Suprapubic skin (tissue), 4 donors: ENCODE measurements at regions not wholly inside any gene's neighbourhood (a gene's known extent, or its start where the extent isn't known, plus 50 kb on each side); places are given as distances from the start of the nearest gene placed in this dataset.

ENCODE experiments used
- DNase-seq, 2 donors: peaks; one replicate each; pipeline ENCODE4 v3.0.0-alpha.2; 2019; ENCODE audit warnings: low spot score in 2 of 2
- H3K27ac ChIP-seq: fragments of 200-600 bp; sonication (generic); one replicate; pipeline ENCODE4 v1.5.1; 2019
- H3K27me3 ChIP-seq: fragments of 200-600 bp; sonication (generic); one replicate; pipeline ENCODE4 v1.5.1; 2019
- H3K36me3 ChIP-seq: fragments of 200-600 bp; sonication (generic); one replicate; pipeline ENCODE4 v1.5.1; 2019
- H3K4me1 ChIP-seq: fragments of 200-600 bp; sonication (generic); one replicate; pipeline ENCODE4 v1.5.1; 2019
- H3K4me3 ChIP-seq: fragments of 200-600 bp; sonication (generic); one replicate; pipeline ENCODE4 v1.5.1; 2019; ENCODE audit warnings: mild to moderate bottlenecking
- H3K9me3 ChIP-seq: fragments of 200-600 bp; sonication (generic); one replicate; pipeline ENCODE4 v1.5.1; 2019
- CTCF ChIP-seq, 2 donors: fragments of 200-600 bp in 1 of 2; fragments of 450-650 bp in 1 of 2; sonication (generic) in 1 of 2; IDR thresholded peaks; one replicate each; pipeline ENCODE4 v1.5.1; 2016 to 2019; ENCODE audit warnings: antibody characterized with exemption in 2 of 2, mild to moderate bottlenecking in 1 of 2, moderate library complexity in 1 of 2
- EP300 ChIP-seq: sonication (generic); formaldehyde crosslinking; IDR thresholded peaks from one replicate; pipeline ENCODE4 v1.6.1; 2017; ENCODE audit warnings: antibody characterized with exemption
- POLR2A ChIP-seq, 2 donors: fragments of 450-650 bp; IDR thresholded peaks; one replicate each; pipeline ENCODE4 v1.6.1; 2017; ENCODE audit warnings: antibody characterized with exemption in 2 of 2, mild to moderate bottlenecking in 2 of 2, moderate library complexity in 2 of 2
- POLR2AphosphoS5 ChIP-seq, 3 donors: sonication (generic); formaldehyde crosslinking; IDR thresholded peaks; one replicate each; pipeline ENCODE4 v1.6.1; 2017; ENCODE audit warnings: antibody characterized with exemption in 3 of 3
- WGBS: methylation state at CpG from one replicate; pipeline ENCODE4 v1.1.5; 2018; 5-methylcytosine and 5-hydroxymethylcytosine counted together

GRCh38 chr7:92914645-92915044, 78.3 kb upstream of the CDK6 start:
- no peak for TF ChIP-seq EP300
- TF ChIP-seq CTCF (IDR thresholded peaks at IDR 0.05) = no peak
- no peak for TF ChIP-seq POLR2A (IDR thresholded peaks at IDR 0.05)
- no peak for TF ChIP-seq POLR2AphosphoS5 (IDR thresholded peaks at IDR 0.05)
- H3K4me3 ChIP-seq = no peak overlapping the region
- no peaks in the 10 kb centered on the region for H3K36me3 ChIP-seq
- no peak overlapping the region for H3K27ac ChIP-seq
- WGBS = 88% methylated on average over 2 of the region's 2 CpGs
- no peaks in the 10 kb centered on the region for H3K27me3 ChIP-seq
- H3K4me1 ChIP-seq = peaks cover 9% of the 10 kb centered on the region
- DNase-seq = no peak
- H3K9me3 ChIP-seq = no peaks in the 10 kb centered on the region

DNA sequence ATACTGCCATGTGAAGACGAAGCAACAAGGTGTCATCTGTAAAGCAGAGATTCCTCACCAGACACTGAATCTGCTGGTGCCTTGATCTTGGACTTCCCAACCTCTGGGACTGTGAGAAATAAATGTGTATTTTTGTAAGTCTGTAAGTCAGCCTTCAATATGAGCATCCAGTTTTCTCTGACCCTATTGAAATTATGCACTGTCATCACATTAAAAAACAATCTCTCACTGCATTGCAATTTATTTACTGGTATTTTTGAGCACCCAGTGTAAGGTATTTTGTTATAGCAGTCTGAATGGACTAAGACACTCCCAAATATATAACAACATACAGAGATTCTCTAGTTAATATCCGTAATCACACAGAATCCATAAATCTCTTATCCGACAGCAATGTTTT, 77.5 kb upstream of the CDK6 start:
- Histone ChIP-seq H3K27ac (no peak overlapping the region), H3K4me1 (peaks cover 9% of the 10 kb centered on the region), H3K9me3 (no peaks in the 10 kb centered on the region), H3K4me3 (no peak overlapping the region), H3K27me3 (no peaks in the 10 kb centered on the region), H3K36me3 (no peaks in the 10 kb centered on the region)
- TF ChIP-seq POLR2A (IDR thresholded peaks at IDR 0.05) = no peak
- TF ChIP-seq POLR2AphosphoS5 (IDR thresholded peaks at IDR 0.05) = no peak
- TF ChIP-seq CTCF (IDR thresholded peaks at IDR 0.05) = no peak
- TF ChIP-seq EP300 = no peak
- 95% methylated on average over 3 of the region's 3 CpGs for WGBS
- DNase-seq = no peak

DNA sequence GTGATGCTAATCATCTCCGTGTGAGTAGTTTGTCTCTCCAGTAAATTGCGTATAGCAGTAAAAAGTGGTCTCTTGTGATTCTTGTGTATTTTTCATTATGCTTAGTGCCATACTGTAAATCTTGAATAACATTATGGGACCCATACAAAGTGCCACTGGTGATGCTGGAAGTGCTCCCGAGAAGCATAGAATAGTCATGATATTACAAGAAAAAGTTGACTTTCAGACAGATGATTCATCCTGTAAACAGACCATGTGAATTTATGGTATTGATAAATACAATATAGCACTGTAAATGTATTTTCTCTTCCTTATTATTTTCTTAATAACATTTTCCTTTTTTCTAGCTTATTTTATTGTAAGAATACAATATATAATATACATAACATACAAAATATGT, 74.6 kb upstream of the CDK6 start:
- TF ChIP-seq EP300 = no peak
- TF ChIP-seq POLR2AphosphoS5 (IDR thresholded peaks at IDR 0.05) = no peak
- no peak for TF ChIP-seq POLR2A (IDR thresholded peaks at IDR 0.05)
- TF ChIP-seq CTCF (IDR thresholded peaks at IDR 0.05) = no peak
- H3K27me3 ChIP-seq = no peaks in the 10 kb centered on the region
- 97% methylated on average over 3 of the region's 3 CpGs for WGBS
- H3K27ac ChIP-seq = no peak overlapping the region
- no peaks in the 10 kb centered on the region for H3K36me3 ChIP-seq
- no peak for DNase-seq
- no peaks in the 10 kb centered on the region for H3K4me1 ChIP-seq
- no peaks in the 10 kb centered on the region for H3K9me3 ChIP-seq
- no peak overlapping the region for H3K4me3 ChIP-seq

GRCh38 chr7:92909686-92910475, 73.5 kb upstream of the CDK6 start:
- H3K27ac ChIP-seq = no peak overlapping the region
- no peaks in the 10 kb centered on the region for H3K36me3 ChIP-seq
- H3K27me3 ChIP-seq = no peaks in the 10 kb centered on the region
- no peak overlapping the region for H3K4me3 ChIP-seq
- H3K4me1 ChIP-seq = no peaks in the 10 kb centered on the region
- DNase-seq = no peak
- WGBS = 97% methylated on average over 2 of the region's 2 CpGs
- no peaks in the 10 kb centered on the region for H3K9me3 ChIP-seq
- no peak for TF ChIP-seq POLR2A (IDR thresholded peaks at IDR 0.05)

- Histone ChIP-seq H3K9me3 (no peaks in the 10 kb centered on the region), H3K4me3 (no peak overlapping the region), H3K4me1 (no peaks in the 10 kb centered on the region), H3K27me3 (no peaks in the 10 kb centered on the region), H3K36me3 (no peaks in the 10 kb centered on the region), H3K27ac (no peak overlapping the region)
- DNase-seq = no peak
- TF ChIP-seq CTCF (IDR thresholded peaks at IDR 0.05) (no peak), POLR2A (IDR thresholded peaks at IDR 0.05) (no peak), POLR2AphosphoS5 (IDR thresholded peaks at IDR 0.05) (no peak), EP300 (no peak)
- 42% methylated on average over 7 of the region's 7 CpGs for WGBS
These were observed 68.1 kb upstream of the CDK6 start for GRCh38 chr7:92904244-92905131.
